Esophagus muscularis mucosa (tissue), 4 donors: ENCODE measurements at regions not wholly inside any gene's neighbourhood (a gene's known extent, or its start where the extent isn't known, plus 50 kb on each side); places are given as distances from the start of the nearest gene placed in this dataset.

ENCODE experiments used
- DNase-seq: peaks from one replicate; pipeline ENCODE4 v3.0.0-alpha.2; 2017; ENCODE audit errors: extremely low spot score
- H3K27ac ChIP-seq, 4 donors: fragments of 200-600 bp; sonication (generic); replicated peaks in 1 of 4; 1 replicate in 3 of 4; 2 replicates in 1 of 4; pipeline ENCODE4 v1.5.1; 2016 to 2019; ENCODE audit warnings: mild to moderate bottlenecking in 1 of 4
- H3K27me3 ChIP-seq, 4 donors: fragments of 200-600 bp; sonication (generic); one replicate each; pipeline versions ENCODE4 v1.5.1 to v1.6.0; 2016 to 2019
- H3K36me3 ChIP-seq, 4 donors: fragments of 200-600 bp; sonication (generic); one replicate each; pipeline ENCODE4 v1.5.1; 2016 to 2019
- H3K4me1 ChIP-seq, 4 donors: fragments of 200-600 bp; sonication (generic); one replicate each; pipeline ENCODE4 v1.5.1; 2016 to 2019
- H3K4me3 ChIP-seq, 4 donors: fragments of 200-600 bp; sonication (generic); 1 replicate in 2 of 4; 2 replicates in 2 of 4; pipeline ENCODE4 v1.5.1; 2016 to 2019; ENCODE audit warnings: mild to moderate bottlenecking in 4 of 4, moderate library complexity in 1 of 4
- H3K9me3 ChIP-seq, 4 donors: fragments of 200-600 bp; sonication (generic); 1 replicate in 3 of 4; 2 replicates in 1 of 4; pipeline ENCODE4 v1.5.1; 2016 to 2019
- CTCF ChIP-seq, 3 experiments: fragments of 200-600 bp in 2 of 3; fragments of 450-650 bp in 1 of 3; sonication (generic) in 2 of 3; IDR thresholded peaks; one replicate each; pipeline ENCODE4 v1.5.1; 2017 to 2019; ENCODE audit warnings: antibody characterized with exemption in 3 of 3, mild to moderate bottlenecking in 2 of 3, moderate library complexity in 1 of 3
- EP300 ChIP-seq: sonication (generic); formaldehyde crosslinking; IDR thresholded peaks from one replicate; pipeline ENCODE4 v1.6.1; 2017; ENCODE audit warnings: antibody characterized with exemption
- POLR2A ChIP-seq: fragments of 450-650 bp; IDR thresholded peaks from one replicate; pipeline ENCODE4 v1.6.1; 2017; ENCODE audit warnings: antibody characterized with exemption, moderate library complexity, mild to moderate bottlenecking, low read depth
- POLR2AphosphoS5 ChIP-seq, 2 donors: sonication (generic); formaldehyde crosslinking; IDR thresholded peaks; one replicate each; pipeline ENCODE4 v1.6.1; 2017; ENCODE audit warnings: antibody characterized with exemption in 2 of 2
- WGBS: methylation state at CpG from one replicate; pipeline ENCODE4 v1.1.5; 2018; 5-methylcytosine and 5-hydroxymethylcytosine counted together
- intact Hi-C: fragments of 100-400 bp; cut with DNase I; formaldehyde crosslinking; loops from one replicate; pipeline ENCODE4 v1.15.1; 2023

- WGBS: 90% methylated on average over 1 of the region's 1 CpG
- TF ChIP-seq EP300 (no peak), POLR2A (no peak), POLR2AphosphoS5 (IDR thresholded peaks at IDR 0.05) (no peak), CTCF (IDR thresholded peaks at IDR 0.05) (no peak)
These were observed 330.7 kb upstream of the LRRC3B start for GRCh38 chr3:26291840-26292239.

DNA sequence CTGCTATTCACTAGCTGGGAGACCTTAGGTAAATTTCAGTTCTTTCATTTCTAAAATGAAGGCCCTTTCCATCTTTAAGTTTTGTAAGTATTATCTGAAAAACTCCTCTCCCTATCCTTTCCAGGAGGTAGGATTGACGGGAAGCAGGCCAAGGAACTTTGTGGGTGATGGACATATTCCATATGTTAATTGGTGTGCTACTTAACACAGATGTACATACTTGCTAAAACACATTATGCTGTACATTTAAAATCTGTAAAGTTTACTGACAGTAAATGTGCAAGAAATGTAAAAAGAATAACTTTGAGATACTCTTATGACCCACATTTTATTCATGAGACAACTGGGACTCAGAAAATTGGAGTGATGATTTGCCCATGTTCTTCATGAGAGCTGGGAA is 329.8 kb upstream of the LRRC3B start:
- no peak overlapping the region for H3K27ac ChIP-seq
- DNase-seq: no peak
- TF ChIP-seq EP300 (no peak), POLR2AphosphoS5 (IDR thresholded peaks at IDR 0.05) (no peak), CTCF (IDR thresholded peaks at IDR 0.05) (no peak), POLR2A (no peak)
- H3K36me3 ChIP-seq: no peaks in the 10 kb centered on the region
- WGBS: 80% methylated on average over 1 of the region's 1 CpG
- intact Hi-C loops: no loop called here
- H3K27me3 ChIP-seq: no peaks in the 10 kb centered on the region
- no peak overlapping the region for H3K4me3 ChIP-seq
- no peaks in the 10 kb centered on the region for H3K9me3 ChIP-seq
- H3K4me1 ChIP-seq: no peaks in the 10 kb centered on the region

More at GRCh38 chr3:26291840-26292239, 330.7 kb upstream of the LRRC3B start:
- intact Hi-C loops: no loop called here
- Histone ChIP-seq H3K9me3 (no peaks in the 10 kb centered on the region), H3K36me3 (no peaks in the 10 kb centered on the region), H3K27ac (no peak overlapping the region), H3K27me3 (no peaks in the 10 kb centered on the region), H3K4me3 (no peak overlapping the region), H3K4me1 (no peaks in the 10 kb centered on the region)
- DNase-seq: no peak

DNA sequence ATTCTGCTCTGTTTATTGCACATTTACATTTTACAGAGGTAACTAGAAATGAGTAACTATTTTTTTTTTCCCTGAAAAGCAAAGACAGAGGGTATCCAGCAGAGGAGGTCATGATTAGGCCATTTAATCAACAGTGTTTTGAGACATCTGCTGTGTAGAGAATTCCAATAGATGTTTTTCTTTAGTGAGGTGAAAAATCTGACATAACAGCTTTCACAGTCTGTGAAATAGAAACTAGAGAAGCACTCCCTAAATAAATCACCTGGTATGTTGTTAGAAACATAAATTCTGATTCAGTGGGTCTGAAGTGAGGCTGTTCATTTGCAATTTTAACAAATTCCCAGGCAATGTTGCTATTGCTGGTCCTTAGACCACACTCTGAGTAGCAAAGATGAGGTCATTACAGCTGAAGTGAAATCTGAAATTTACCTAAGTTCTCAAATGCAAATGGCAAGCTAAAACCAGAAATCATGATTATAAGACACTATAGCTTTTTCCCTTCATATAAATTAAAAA is 329.2 kb upstream of the LRRC3B start:
- Histone ChIP-seq H3K36me3 (no peaks in the 10 kb centered on the region), H3K27me3 (no peaks in the 10 kb centered on the region), H3K9me3 (no peaks in the 10 kb centered on the region), H3K4me3 (no peak overlapping the region), H3K27ac (no peak overlapping the region), H3K4me1 (no peaks in the 10 kb centered on the region)
- DNase-seq: no peak
- TF ChIP-seq CTCF (IDR thresholded peaks at IDR 0.05) (no peak), POLR2AphosphoS5 (IDR thresholded peaks at IDR 0.05) (no peak), EP300 (no peak)
- intact Hi-C loops: no loop called here

DNA sequence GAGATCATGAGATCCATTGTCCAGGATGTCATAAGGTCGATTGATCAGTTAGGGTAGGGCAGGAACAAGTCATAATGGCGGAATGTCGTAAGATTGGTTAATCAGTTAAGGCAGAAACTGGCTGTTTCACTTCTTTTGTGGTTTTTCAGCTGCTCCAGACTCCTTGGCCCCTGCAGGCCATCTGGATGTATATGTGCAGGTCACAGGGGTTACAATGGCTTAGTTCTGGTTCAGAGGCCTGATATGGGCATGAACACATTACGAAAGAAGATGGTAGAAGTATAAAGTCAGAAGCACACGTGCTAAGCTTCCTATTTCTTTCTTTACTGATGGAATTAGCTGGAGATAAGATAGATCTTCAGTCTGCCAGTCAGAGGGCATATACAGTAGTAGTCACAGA is 315.4 kb upstream of the LRRC3B start:
- intact Hi-C loops: no loop called here
- Histone ChIP-seq H3K27ac (no peak overlapping the region), H3K36me3 (no peaks in the 10 kb centered on the region), H3K4me1 (no peaks in the 10 kb centered on the region), H3K27me3 (no peaks in the 10 kb centered on the region), H3K4me3 (no peak overlapping the region), H3K9me3 (peaks cover 0 to 12% (median 9%) of the 10 kb centered on the region in 4 donors)
- no peak for DNase-seq
- WGBS: 89% methylated on average over 5 of the region's 5 CpGs
- TF ChIP-seq CTCF (IDR thresholded peaks at IDR 0.05) (no peak), POLR2A (no peak)

- Histone ChIP-seq H3K4me1 (no peaks in the 10 kb centered on the region), H3K4me3 (no peak overlapping the region), H3K27me3 (no peaks in the 10 kb centered on the region), H3K9me3 (peaks cover 0 to 12% (median 9%) of the 10 kb centered on the region in 4 donors), H3K27ac (no peak overlapping the region), H3K36me3 (no peaks in the 10 kb centered on the region)
- no peak for DNase-seq
- TF ChIP-seq EP300: no peak
- TF ChIP-seq POLR2A: no peak
- no peak for TF ChIP-seq CTCF (IDR thresholded peaks at IDR 0.05)
- no peak for TF ChIP-seq POLR2AphosphoS5 (IDR thresholded peaks at IDR 0.05)
- intact Hi-C loops: no loop called here
- 40% methylated on average over 3 of the region's 3 CpGs for WGBS
These were observed 314.8 kb upstream of the LRRC3B start for GRCh38 chr3:26307787-26308186.
